ENCODE measurements at regions not wholly inside any gene's neighbourhood (a gene's known extent, or its start where the extent isn't known, plus 50 kb on each side); places are given as distances from the start of the nearest gene placed in this dataset.

DNA sequence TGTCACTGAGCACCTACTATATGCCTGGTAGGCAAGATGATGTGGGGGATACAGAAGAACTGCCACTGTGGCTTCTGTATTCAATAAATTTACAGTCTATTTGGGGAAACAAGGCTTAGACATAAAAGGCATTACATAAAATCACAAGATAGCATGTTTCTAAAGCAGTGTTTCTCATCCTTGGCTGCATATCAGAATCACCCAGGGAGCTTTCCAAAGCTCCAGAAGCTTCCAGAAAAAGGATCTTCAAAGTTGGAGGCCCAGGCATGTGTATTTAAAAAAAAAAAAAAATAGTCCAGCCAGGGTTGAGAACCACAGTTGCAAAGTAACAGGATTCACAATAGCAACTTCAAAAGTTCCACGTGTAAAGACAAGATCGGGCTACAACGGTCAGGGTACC is 112.4 kb upstream of the SPACA1 start:
- DNase-seq, result no peak

DNA sequence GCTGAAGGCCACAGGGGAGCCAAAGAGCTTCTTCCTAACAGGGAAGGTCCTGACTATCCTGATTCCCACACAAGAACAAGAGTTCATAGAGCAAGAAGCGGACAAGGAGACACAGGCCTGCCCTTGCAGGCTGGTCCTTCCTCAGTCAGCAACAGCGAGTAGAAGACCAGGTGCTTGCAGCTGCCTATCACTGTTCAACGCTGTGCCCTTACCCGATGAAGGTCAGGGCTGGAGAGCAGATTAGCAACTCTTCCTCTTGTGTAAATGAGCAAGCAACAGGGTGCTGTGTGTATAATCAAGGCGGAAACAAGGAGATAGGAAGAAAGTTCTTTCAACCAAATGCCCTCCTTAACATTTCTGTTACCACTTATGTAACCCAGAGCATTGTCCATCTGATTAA is 115.3 kb upstream of the SPACA1 start:
- no peak for DNase-seq

DNA sequence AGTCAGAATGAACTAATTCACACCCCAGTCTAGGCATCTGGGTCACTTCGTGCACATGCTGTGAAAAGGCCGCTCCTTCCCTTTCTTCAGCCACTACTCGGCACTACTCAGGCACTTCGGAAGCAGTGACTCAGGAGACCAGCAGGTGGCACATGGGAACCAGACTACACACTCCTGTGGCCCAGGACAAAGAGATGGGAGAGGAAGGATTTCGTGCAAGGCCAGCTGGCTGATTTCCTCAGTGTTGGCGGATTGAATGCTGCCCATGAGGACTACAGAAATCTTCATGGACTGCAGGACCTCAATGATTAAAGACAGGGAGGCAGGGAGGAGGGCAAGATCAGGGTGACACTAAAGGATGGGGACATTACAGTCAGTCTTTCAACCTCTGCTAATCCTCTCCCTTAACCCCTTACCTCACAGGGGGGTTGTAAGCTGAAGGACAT is 117.8 kb upstream of the SPACA1 start:
- peak; percentile 61 for DNase-seq

DNA sequence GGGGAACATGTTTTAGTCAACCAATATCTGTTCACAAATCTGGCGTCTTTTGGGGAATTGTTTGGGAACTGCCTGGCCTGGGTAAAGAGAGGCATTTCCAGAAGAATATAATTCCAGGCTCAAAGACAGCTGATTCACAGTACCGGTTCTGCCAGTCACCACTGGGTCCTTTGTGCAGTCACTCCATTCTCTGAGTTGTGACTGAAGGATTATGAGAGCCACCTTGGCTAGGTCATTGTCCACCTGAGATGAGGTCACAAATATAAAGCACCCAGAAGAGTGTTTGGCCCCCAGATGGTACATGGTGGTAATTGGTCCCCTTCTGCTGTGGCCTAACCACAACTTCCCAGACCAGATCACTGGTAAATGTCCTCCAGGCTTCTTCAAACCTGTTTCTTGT is 121.0 kb upstream of the SPACA1 start:
- no peak for DNase-seq

DNA sequence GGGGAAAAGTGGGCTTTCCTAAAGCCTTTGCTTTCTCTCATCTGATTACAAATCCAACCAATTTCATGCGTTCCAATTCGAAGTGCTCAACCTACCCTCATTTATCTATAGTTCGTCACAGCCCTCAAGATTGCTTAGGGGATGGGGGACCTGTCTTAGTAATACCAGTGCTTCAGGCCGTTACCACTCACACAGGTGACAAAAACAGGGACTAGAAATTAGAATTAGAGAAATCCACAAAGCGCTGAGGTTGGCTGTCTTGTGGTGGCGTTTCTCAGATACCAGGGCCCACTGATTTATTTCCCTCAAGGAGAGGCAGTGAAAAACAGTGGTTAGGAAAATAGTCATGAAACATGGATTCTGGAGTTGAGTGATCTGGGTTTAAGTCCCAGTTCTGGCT is 121.6 kb upstream of the SPACA1 start:
- no peak for DNase-seq

DNA sequence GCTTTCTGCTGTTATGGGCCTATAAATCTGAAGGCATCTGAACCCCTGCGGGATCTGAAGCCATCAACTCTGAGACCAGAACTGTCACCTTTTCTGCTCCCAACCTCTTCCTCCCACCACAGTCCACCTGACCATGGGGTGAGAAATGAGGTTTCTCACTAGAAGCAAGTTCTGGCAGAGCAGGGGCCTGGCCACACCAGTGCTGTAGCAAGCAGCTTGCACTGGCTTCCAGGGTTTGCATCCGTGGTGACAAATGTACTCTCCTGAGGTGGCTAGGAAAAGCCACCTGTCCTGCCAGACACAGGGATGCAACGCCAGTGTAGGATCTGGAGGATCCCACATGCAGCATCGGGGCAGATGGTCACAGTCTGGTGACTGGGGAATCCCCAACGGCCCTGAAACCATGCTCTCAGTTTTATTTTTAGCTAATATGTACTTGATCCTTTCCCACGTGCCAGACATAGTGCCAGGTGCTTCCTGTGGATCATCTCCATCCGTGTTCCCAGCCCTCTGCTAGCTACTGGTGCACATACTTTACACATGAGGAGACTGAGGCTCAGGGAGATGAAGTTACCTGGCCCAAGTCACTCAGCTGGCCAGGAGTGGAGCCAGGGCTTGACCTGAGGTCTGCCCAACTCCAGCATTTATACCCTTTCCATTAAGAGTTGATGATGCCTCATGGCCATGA is 122.1 kb upstream of the SPACA1 start:
- peak; percentile 24 for DNase-seq

DNA sequence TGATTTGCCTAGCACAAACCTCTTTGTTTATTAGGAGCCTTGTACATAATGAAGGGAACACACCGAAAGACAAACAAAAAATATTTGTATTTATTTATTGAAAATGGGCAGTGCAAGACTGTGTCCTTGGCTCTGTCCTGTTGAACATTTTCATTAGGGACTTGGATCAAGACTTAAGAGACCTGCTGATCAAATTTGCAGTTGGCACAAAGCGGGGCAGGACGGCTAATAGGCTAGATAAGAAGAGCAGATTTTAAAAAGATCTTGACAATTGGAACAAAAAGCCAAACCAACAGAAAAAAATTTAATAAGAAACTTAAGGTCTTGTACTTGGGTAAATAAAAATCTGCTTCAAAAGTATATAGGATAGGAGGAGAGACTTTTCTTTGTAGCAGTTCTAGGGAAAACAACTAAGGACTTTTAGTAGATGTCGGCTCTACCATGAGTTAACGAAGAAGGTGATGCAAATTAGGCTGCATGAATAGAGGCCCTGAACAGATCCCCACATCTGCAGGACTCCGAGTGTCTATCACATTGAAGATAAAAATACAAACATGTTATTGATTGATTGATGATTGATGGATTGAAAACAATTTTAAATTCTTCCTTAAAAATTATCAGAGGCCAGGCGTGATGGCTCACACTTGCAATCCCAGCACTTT is 124.1 kb upstream of the SPACA1 start:
- no peak for DNase-seq

DNA sequence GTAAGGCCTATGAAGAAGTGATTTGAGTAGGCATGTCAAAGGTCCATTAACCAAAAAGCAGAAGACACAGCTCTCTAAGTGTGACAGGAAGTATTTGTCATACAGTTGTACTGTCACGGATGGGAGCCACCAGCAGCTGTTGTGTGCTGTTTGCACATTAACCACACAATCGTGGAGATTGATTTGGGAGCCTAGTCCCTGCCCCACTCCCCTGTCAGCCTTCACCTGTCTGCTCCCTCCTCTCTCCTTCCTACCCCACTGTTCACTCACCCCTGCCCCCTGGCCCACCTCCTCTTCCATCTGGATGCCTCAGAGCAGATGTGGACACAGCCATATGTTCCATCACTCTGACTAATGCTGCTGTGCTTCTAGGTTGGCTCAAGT is 124.7 kb upstream of the SPACA1 start:
- no peak for DNase-seq

DNA sequence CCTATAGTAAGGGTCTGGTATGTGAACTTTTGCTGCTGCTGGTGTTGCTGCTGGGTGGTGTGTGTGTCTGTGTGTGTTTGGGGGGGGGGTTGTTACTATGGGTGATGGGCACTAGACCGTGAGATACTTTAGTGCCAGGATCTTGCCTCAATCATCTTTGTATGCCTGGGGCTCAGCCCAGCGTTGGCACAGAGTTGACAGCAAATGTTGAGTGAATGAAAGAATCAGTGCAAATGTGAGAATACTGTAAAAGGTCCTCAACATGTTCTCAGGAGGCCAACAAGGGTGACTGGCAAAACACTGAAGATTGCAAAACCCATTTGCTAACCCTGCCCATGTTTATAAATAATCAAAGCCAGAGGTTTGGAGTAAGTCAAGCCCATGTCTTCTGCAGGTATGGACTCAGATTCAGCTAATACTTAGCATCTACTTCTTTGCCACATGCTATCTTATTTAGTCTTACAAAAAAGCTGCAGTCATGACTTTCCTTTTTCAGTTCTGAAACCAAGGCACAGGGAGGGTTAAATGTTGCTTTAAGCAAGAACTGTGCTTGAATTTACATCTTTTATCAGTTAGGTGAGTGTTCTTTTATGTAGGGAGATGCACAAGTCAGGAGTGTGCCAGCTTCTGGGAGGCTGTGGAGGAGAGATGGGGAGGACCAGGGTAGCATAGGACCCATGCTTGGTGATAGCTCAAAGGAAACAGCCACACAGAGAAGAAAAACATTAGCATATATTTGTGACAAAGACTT is 125.3 kb upstream of the SPACA1 start:
- no peak for DNase-seq

DNA sequence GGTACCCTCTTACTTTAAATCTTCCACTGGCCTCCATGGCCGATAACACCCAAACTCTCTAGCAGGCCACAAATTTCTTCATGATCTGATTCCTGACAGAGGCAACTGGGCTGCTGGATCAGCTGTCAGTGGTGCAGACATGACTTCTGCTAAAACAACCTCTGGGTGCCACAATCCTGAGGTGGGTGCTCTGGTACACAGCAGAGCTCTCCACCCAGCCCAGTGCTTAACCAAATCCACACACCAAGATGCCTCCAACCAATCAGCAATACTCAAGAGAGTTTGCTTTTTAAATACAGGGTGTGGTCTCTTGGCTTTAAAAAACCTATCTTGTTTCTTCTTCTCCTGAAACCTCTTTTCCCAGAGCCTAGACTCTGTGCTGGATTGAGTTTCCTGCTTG is 126.6 kb upstream of the SPACA1 start:
- no peak for DNase-seq

DNA sequence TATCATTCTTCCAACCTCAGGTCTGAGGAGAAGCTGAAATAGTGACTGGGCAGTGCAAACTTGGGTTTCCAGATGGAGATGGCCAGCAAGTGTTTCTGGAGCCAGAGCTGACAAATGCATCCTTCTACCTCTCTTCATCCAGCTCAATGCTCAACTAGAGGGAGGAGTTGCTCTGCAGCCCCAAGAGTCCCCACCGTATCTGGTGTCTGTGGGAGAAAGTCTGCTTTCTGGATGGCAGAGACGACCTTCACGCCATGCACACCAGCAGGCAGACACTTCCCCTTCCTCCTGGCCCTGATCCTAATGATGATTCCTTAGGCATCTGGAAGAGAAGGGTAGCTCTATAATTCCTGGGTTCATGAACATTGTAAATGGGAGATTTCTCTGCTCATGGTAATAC is 127.4 kb upstream of the SPACA1 start:
- DNase-seq, result no peak

DNA sequence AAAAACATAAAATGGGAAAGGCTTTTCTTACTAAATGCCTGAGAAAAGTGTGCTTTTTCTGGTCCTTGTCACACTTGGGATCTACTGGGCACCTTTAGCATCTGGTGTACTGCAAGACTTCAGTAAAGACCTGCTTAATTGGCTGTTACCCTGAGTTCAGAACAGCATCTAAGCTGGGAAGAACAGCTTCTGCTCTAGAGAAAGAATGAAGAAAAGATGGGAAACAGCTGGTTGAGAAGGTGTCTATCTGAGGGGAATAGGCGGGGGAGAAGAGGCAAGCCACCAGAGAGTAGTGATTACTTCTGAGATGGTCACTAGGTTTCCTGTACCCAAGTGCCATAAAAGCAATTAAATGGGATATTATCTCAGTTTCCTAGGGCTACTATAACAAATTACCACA is 128.2 kb upstream of the SPACA1 start:
- no peak for DNase-seq

DNA sequence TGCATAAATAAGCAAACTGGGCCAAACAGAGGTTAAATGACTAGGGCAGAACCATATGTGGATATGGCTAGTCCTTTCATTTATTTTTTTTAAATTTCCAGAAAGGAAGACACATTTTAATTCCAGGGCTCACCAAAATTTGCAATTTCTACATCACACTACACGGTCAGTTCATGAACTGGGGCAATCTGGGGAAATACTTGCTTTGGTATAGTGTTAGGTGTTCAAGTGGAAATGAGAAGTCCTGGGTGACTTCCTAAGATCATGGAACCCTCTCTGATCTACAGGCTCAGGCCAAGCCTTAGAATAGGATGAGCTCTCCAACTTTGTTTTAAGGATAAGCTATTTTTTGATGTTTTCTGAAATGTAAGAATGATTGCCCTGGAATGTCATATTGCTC is 128.6 kb upstream of the SPACA1 start:
- no peak for DNase-seq

DNA sequence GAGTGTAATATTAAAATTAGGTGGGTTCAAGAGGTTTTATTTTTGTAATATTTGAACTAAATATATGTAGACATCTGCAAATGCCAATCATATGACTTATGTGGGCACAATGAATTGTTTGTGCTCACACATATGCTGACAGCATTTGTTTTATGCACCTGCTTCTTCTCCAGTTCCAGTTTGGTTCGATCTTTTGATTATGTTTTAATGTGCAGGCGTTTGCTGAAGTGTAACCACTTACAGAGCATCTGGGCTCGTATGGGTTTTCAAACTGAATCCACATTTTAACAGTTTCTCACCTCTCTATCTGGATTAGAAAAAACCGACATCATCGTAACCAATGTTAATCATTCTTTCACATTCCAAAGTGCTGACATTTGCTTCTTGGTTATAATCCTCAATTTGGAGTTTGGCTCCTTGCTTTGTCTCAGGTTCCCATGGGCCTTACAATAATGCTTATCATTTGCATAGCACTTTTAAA is 129.1 kb upstream of the SPACA1 start:
- no peak for DNase-seq

DNA sequence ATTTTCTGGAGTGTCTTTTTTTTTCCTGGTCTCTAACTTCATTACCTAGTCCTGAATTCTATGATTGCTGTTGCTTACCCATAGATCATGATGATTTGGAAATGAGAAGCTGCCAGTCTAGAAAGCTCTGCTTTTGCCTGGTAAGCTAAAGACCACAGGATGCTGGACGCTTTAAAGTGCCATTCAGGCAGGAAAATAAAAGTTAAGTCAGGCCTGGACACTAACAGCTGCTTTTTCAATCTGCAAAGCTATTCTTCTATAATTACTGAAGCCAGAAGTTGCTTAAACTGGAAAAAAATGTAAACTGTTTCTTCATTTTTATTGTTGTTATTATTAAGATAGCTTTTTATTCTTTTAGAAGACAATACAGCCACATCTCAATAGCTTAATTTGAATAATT is 129.8 kb upstream of the SPACA1 start:
- no peak for DNase-seq

DNA sequence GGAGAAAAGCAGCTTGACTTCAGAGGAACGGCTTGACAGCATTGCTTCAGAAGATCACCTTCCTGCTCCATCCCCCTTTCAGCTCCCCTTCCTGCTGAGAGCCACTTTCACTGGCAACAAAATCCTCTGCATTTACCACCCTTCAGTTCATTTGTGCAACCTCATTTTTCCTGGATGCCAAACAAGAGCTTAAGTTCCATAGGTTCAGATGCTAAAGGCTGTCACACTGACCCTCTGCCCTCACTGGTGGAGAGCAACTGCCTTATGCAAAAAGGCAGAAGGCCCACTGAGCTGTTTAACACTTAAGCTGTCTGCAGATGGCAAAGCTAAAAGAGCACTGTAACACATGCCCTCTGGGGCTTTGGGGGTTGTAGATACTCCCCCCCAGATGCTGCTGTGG is 131.2 kb upstream of the SPACA1 start:
- DNase-seq, result no peak

DNA sequence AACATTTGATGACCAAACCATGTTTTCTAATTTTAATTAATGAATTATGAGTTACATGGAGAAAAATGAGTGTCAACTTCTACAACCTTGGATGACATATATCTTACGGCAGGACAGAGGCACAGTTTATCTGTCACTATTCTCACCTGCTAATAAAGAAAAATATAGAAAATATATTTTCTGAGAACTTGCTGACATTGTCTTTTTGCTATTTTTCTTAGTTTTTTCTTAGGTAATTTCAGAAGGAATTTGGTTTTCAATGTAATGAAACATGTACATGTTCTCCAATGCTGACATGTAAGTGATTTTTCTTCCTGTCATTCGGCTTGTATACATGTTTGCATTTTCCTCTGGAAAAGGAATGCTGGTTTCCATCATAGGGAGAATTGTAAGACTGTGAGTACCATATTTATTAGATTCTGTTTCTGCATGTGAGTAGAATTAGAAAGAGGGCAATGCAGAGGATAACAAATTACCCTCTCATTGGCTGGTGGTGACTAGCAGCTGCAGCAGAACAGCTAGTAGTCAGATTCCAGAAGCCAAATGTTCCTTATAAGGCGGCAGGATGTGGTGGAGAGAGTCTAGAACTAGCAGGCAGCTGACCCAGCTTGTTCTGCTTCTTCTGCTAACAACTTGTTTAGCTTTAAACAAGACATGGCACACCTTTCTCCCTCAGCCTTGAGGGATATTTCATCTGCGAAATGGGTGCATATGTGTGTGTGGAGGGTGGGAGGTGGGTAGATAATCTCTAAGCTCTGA is 132.8 kb upstream of the SPACA1 start:
- DNase-seq, result no peak

DNA sequence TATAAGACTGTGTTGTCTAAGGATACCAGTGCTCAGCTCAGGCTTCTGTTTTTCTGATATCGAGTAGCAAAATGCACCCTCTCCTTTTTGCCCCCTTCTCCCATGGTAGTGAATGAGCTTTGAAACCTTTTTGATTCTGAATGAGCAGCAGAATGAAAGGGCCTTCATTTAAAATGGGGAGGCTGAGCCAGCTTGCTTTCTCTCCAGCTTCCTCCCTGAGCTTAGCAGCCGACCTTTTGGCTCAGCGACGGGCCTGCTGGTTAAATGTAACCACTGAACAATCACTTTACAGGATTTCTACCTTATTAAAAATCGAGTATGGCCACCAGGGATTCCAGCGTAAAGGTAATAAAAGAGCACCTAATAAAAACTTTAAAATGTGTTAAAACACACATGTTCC is 133.7 kb upstream of the SPACA1 start:
- DNase-seq, result no peak

DNA sequence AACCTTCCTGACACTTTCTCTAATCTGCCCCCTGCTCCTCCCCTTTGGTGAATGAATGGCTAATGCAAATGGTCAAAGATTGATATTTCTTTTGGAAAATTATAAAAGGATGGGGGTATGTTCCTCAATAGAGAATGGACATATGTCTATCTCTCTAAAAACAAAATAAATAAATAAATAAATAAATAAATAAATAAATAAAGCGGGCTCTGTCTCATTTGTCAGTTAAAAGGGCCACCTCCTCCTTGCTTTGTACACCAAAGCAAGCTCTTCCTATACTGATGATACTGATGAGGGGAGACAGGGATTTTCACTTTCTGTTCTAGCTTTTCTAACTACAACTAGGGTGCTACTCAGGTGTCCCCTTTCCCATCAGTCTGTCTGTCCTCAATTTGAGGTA is 135.5 kb upstream of the SPACA1 start:
- DNase-seq, result no peak

DNA sequence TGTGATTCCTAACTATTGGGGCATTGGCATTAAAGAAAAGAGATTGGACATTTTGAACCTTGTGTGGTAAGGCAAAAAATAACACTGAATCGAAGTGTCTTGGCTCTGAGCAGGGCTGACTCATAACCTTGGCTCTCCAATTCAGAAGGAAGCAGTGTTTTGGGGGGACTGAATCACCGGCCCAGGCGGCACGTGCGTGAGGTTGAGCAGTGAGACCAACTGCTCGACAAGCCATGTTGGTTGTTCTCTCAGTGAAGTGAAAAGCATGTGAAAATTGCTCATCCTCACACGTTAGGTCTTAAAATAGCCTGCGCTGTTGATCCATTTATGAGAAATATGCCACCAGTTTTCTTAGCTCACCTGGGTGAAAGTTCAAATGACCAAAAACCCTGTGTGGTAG is 137.8 kb upstream of the SPACA1 start:
- no peak for DNase-seq

DNA sequence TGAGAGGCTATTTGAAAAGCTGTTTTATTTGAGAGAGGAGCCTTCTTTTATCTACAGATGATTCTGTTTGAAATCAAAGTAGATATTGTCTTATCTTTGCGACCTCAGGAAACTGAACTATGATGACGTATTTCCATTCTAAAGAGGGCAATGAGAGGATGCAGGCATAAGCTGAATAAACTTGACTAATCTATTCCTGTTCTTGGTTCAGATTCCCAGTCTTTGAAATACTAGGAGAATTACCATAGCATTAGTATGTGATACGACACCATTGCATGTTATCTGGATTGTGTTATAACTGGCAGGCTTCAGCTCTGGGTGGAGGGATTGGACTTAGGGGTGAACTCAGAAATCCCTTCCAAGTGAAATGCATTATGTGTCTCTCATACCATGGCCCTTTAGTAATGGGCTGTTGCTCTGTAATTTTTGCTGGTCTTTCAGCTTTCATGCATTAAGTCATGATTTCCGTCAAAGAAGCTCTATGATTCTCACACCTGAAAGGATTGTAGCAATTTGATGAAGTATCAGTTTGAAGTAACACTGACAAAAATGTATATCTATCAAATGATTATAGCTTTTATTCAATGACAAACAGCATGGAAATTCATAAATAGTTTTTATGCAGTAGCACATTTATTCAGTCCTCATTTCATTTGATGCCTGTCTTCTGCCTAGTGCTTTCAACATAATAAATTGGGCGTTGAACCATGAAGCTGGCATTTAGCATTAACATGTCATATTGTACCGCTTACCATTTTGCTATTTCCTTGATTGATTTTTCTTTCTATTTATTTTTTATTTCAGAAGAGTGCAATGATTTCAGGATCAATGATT is 138.4 kb upstream of the SPACA1 start:
- DNase-seq, result no peak

DNA sequence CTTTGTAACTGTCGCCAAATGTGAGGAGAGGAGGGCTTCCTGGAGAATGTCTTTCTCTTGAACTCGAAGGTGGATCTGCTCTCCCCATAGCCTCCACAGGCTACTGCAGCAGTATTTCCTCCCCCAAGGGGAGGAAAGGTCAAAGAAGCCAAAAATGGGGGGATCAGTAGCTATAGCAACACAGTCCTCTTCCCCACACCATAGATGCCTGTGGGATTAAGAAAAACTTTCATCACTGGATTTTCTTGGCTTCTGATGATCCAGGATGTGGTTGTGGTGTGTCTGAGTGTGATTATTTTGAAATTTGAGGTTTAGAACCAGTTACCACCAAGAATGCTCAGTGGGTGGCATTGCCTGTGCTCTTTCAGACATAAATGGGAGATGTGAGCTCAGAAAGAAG is 140.1 kb upstream of the SPACA1 start:
- peak; percentile 30 for DNase-seq

All from CD4-positive, alpha-beta T cell treated with Interleukin-21 for 1 hour (primary cell).